Activated naive CD8-positive, alpha-beta T cell treated with anti-CD3 and anti-CD28 coated beads for 36 hours (primary cell): ENCODE measurements at regions not wholly inside any gene's neighbourhood (a gene's known extent, or its start where the extent isn't known, plus 50 kb on each side); places are given as distances from the start of the nearest gene placed in this dataset.

Experiments
- DNase-seq: peaks from one replicate; pipeline ENCODE4 v3.0.0; 2021
- H3K27ac Mint-ChIP-seq: one replicate; pipeline ENCODE4 v1.8.0; 2022; ENCODE audit warnings: mild to moderate bottlenecking, moderate library complexity, mixed read lengths
- H3K27me3 Mint-ChIP-seq: one replicate; pipeline ENCODE4 v1.8.0; 2022; ENCODE audit warnings: mild to moderate bottlenecking, mixed read lengths
- H3K36me3 Mint-ChIP-seq: one replicate; pipeline ENCODE4 v1.8.0; 2021; ENCODE audit warnings: mild to moderate bottlenecking, mixed read lengths
- H3K4me1 Mint-ChIP-seq: one replicate; pipeline ENCODE4 v1.8.0; 2021; ENCODE audit warnings: mixed read lengths
- H3K4me3 Mint-ChIP-seq: one replicate; pipeline ENCODE4 v1.8.0; 2022; ENCODE audit warnings: mild to moderate bottlenecking, moderate library complexity, mixed read lengths
- H3K9me3 Mint-ChIP-seq: one replicate; pipeline ENCODE4 v1.8.0; 2022; ENCODE audit warnings: mixed read lengths

DNA sequence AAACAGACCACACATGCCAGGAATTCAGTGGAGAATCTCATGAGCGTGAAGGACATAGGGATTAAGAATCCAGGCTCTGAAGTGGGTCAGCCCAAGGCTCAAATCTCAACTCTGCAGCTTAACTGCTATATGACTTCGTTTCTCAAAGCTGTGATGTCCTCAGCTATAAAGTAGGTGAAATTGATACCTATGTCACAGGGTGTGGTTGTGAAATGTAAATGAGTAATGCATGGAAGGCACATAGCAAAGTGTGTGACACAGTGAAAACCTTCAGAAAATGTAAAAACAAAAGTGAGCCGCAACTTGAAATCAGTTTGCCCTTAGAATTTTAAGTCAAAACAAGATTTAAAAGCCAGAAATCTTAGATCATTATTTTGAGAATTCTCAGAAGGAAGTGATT, 145.7 kb upstream of the PRMT6 start:
- Mint-ChIP-seq H3K4me1 (no peaks in the 10 kb centered on the region), H3K27ac (no peak overlapping the region), H3K27me3 (no peaks in the 10 kb centered on the region), H3K36me3 (no peaks in the 10 kb centered on the region), H3K4me3 (no peak overlapping the region), H3K9me3 (no peaks in the 10 kb centered on the region)
- DNase-seq: no peak

GRCh38 chr1:106912131-106912530, 144.3 kb upstream of the PRMT6 start:
- Mint-ChIP-seq H3K9me3 (no peaks in the 10 kb centered on the region), H3K4me3 (no peak overlapping the region), H3K36me3 (no peaks in the 10 kb centered on the region), H3K27ac (no peak overlapping the region), H3K27me3 (no peaks in the 10 kb centered on the region), H3K4me1 (no peaks in the 10 kb centered on the region)
- DNase-seq: no peak

GRCh38 chr1:106921186-106921585, 135.3 kb upstream of the PRMT6 start:
- Mint-ChIP-seq H3K4me1 (no peaks in the 10 kb centered on the region), H3K27ac (no peak overlapping the region), H3K9me3 (no peaks in the 10 kb centered on the region), H3K4me3 (no peak overlapping the region), H3K36me3 (no peaks in the 10 kb centered on the region), H3K27me3 (no peaks in the 10 kb centered on the region)
- no peak for DNase-seq

DNA sequence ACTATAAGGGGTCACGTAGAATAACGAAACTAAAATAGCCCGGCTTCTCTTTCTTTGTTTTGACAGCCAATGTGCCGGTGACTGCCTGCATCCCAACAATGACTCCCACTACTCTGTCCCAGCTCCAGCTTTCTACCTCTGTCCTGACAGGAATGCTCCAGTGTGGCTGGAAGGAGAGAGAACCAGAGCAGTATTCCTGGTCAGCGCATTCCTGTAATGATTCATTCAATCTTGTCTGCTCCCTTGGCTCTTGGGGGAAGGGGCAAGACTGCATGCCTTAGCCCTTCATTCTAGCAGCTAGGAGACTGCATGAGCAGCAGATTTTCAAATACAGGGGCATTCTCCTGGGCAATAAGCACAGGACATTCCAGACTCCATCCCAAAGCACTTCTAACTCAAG, 132.1 kb upstream of the PRMT6 start:
- no peak overlapping the region for H3K4me3 Mint-ChIP-seq
- no peak for DNase-seq
- H3K4me1 Mint-ChIP-seq: no peaks in the 10 kb centered on the region
- H3K9me3 Mint-ChIP-seq: no peaks in the 10 kb centered on the region
- no peaks in the 10 kb centered on the region for H3K36me3 Mint-ChIP-seq
- H3K27me3 Mint-ChIP-seq: no peaks in the 10 kb centered on the region
- H3K27ac Mint-ChIP-seq: no peak overlapping the region

DNA sequence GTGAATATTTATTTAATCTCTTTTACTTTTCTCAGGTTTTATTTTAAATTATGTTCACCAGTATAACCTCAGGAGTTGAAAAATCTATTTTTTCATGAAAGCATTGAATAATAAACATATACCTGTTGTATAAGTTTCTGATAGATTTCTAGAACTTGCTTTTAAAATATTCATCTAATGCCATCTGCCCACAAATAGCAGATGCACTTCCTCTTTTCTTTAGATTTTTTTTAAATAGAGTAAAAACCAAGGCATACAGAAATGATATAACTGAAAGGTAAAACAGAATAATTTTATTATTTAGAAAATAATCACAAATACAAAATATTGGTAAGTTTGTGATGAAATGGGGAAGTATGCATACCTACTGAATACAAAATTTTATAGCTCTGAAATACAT, 130.7 kb upstream of the PRMT6 start:
- no peak overlapping the region for H3K4me3 Mint-ChIP-seq
- no peaks in the 10 kb centered on the region for H3K4me1 Mint-ChIP-seq
- H3K36me3 Mint-ChIP-seq: no peaks in the 10 kb centered on the region
- DNase-seq: no peak
- H3K27ac Mint-ChIP-seq: no peak overlapping the region
- H3K27me3 Mint-ChIP-seq: no peaks in the 10 kb centered on the region
- H3K9me3 Mint-ChIP-seq: peaks cover 2% of the 10 kb centered on the region

GRCh38 chr1:106926803-106927582, 129.5 kb upstream of the PRMT6 start:
- DNase-seq: no peak
- Mint-ChIP-seq H3K9me3 (peaks cover 2% of the 10 kb centered on the region), H3K36me3 (no peaks in the 10 kb centered on the region), H3K4me1 (no peaks in the 10 kb centered on the region), H3K27ac (no peak overlapping the region), H3K27me3 (no peaks in the 10 kb centered on the region), H3K4me3 (no peak overlapping the region)

DNA sequence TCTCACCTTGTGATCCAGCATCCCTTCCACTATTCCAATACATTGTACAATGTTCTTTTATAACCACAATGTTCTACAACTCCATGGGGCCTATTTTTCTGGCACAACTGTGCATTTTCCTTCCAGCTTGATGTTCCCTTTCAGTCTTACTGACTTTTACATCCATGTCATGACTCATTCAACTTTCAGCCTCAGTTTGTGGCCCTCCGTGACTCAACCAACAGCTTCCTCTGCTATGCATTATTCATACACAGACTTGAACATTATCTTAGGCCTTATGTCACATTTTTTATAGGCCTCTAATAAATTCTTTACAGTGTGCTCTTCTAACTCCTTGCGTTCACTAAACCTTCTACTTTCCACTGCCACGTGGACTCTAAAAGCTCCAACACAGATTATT, 119.4 kb upstream of the PRMT6 start:
- peaks cover 6% of the 10 kb centered on the region for H3K9me3 Mint-ChIP-seq
- no peaks in the 10 kb centered on the region for H3K4me1 Mint-ChIP-seq
- no peak overlapping the region for H3K4me3 Mint-ChIP-seq
- peaks cover 8% of the 10 kb centered on the region for H3K27me3 Mint-ChIP-seq
- DNase-seq: no peak
- no peaks in the 10 kb centered on the region for H3K36me3 Mint-ChIP-seq
- H3K27ac Mint-ChIP-seq: no peak overlapping the region

- Mint-ChIP-seq H3K36me3 (no peaks in the 10 kb centered on the region), H3K4me1 (no peaks in the 10 kb centered on the region), H3K27ac (no peak overlapping the region), H3K4me3 (no peak overlapping the region), H3K9me3 (no peaks in the 10 kb centered on the region), H3K27me3 (peaks cover 5% of the 10 kb centered on the region)
- no peak for DNase-seq
Measured at GRCh38 chr1:106944721-106945120, 111.8 kb upstream of the PRMT6 start.

DNA sequence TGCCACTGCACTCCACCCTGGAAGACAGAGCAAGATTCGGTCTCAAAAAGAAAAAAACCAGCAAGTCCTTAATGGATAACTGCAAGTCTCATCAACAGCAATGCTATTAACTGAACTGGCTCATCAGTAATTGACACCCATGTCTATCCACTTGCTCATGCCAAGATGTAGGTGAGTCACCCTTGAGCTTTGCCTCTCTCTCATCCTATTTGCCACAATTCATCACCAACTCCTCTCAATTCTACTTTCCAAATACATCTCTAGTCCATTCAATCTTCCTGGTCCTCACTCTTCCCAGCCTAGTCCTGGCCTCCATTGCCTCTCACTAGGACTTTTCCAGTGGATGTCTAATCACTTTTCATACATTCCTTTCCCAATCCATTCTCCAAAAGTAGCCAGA, 103.7 kb upstream of the PRMT6 start:
- no peaks in the 10 kb centered on the region for H3K36me3 Mint-ChIP-seq
- H3K4me1 Mint-ChIP-seq: no peaks in the 10 kb centered on the region
- no peak for DNase-seq
- no peak overlapping the region for H3K4me3 Mint-ChIP-seq
- H3K27me3 Mint-ChIP-seq: peaks cover 12% of the 10 kb centered on the region
- H3K27ac Mint-ChIP-seq: no peak overlapping the region
- H3K9me3 Mint-ChIP-seq: no peaks in the 10 kb centered on the region

DNA sequence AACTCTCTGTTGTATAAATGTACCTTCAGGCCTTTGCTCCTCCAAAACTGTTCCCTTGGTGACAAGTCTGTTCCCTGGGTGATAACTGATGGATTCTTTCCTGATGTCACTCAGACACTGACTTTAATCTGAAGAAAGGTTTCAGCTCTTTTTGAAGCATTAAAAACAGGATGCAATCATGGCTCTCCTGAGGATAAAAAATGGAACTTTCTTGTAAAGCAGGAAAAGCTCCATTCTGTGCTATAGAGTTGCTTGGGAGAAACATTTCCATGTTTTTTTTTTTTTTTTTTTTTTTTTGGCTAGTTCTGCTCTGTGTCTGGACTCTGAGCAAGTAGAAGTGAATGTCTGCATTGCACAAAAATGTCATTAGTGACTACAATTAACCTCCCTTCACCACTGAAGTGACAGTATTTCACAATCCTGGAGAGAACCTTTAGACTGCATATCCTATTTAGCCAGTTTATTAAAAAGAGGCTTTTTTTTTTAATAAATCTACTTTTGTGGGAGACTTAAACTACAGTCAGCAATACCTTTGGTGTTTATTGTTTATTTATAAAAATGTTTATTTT, 101.7 kb upstream of the PRMT6 start:
- DNase-seq: no peak
- Mint-ChIP-seq H3K4me3 (no peak overlapping the region), H3K27ac (no peak overlapping the region), H3K9me3 (no peaks in the 10 kb centered on the region), H3K36me3 (no peaks in the 10 kb centered on the region), H3K27me3 (peaks cover 12% of the 10 kb centered on the region), H3K4me1 (no peaks in the 10 kb centered on the region)

DNA sequence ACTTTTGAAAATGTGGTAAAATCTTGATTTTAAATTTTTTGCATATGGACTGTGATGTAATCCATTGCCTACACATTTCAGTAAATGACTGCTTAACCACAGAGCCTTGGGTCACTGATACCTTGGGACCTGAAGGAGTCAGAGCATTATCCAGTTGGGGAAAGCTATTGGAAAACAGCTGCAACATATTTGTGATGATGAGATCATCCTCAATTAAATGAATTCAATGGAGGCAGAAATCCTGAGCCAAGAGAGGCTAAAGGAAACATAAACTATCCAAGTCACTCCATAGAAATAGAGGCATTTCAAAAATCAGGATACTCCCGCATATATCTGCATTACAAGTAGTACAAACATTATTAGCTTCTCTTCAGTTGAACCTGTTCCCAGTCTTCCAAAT, 99.8 kb upstream of the PRMT6 start:
- no peak for DNase-seq
- Mint-ChIP-seq H3K27ac (no peak overlapping the region), H3K27me3 (peaks cover 12% of the 10 kb centered on the region), H3K36me3 (no peaks in the 10 kb centered on the region), H3K4me1 (no peaks in the 10 kb centered on the region), H3K4me3 (no peak overlapping the region), H3K9me3 (no peaks in the 10 kb centered on the region)

DNA sequence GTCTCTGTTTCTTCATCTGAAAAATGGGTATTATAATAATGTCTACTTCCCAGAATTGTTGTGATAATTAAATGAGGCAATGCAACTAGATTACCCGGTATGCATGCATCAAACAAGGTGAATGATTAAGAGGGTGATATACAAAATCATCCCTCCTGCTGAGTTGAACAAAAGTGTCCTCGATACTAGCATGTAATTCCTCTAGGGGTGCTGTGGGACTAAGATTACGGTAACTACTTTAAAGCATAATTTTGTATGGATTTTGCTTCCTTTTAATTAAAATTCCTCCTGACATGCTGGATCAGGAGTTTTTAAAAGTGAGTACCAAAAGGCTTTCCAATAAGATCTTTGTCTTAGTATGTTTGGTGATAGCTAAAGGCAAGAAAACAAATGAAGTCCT, 98.7 kb upstream of the PRMT6 start:
- Mint-ChIP-seq H3K27me3 (peaks cover 11% of the 10 kb centered on the region), H3K36me3 (no peaks in the 10 kb centered on the region), H3K4me1 (no peaks in the 10 kb centered on the region)

DNA sequence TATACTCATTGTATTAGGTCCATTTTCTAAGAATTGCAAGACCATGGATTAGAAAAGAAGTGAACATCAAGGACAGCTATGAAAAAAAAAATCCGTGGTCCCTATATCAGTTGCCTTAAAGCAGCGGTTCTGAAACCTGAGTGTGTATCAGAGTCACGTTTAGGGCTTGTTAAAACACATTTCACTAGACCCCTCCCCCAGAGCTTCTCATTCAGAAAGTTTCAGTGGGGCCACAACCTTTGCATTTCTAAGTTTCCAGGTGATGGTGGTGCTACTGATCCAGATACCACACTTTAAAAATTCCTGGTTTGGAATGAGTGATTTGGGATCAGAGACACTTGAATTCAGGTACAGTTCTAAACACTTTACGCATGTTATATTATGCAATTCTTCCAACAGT, 96.1 kb upstream of the PRMT6 start:
- Mint-ChIP-seq H3K27me3 (peaks cover 9% of the 10 kb centered on the region), H3K27ac (no peak overlapping the region), H3K4me1 (no peaks in the 10 kb centered on the region), H3K9me3 (no peaks in the 10 kb centered on the region), H3K4me3 (no peak overlapping the region), H3K36me3 (no peaks in the 10 kb centered on the region)
- DNase-seq: no peak

More for the DNA sequence above, 98.7 kb upstream of the PRMT6 start:
- no peak for DNase-seq
- H3K4me3 Mint-ChIP-seq: no peak overlapping the region
- H3K27ac Mint-ChIP-seq: no peak overlapping the region
- H3K9me3 Mint-ChIP-seq: no peaks in the 10 kb centered on the region

DNA sequence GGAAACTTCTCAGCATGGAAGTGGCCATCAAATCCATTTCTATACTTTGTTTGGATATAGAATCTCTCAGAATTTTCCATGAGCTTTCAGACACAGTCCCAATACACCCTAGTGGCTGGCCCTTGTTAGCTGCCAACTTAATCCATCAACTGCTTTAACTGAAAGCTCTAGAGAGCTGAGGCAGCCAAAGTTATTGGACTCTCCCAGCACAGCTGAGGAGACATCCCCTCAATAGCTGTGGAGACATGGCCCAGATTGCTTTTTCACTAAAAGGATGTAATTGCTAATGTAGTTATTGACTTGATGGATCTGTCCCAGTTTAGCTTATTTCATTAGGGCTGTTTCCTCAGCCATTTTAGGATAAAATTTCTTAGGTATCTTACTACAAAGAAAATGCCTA, 94.8 kb upstream of the PRMT6 start:
- DNase-seq: no peak
- no peaks in the 10 kb centered on the region for H3K36me3 Mint-ChIP-seq
- H3K4me3 Mint-ChIP-seq: no peak overlapping the region
- H3K9me3 Mint-ChIP-seq: no peaks in the 10 kb centered on the region
- no peaks in the 10 kb centered on the region for H3K4me1 Mint-ChIP-seq
- H3K27ac Mint-ChIP-seq: no peak overlapping the region
- H3K27me3 Mint-ChIP-seq: peaks cover 2% of the 10 kb centered on the region

- H3K36me3 Mint-ChIP-seq: no peaks in the 10 kb centered on the region
- no peak overlapping the region for H3K27ac Mint-ChIP-seq
- H3K27me3 Mint-ChIP-seq: no peaks in the 10 kb centered on the region
- no peak overlapping the region for H3K4me3 Mint-ChIP-seq
- no peaks in the 10 kb centered on the region for H3K9me3 Mint-ChIP-seq
- H3K4me1 Mint-ChIP-seq: no peaks in the 10 kb centered on the region
- no peak for DNase-seq
Measured at GRCh38 chr1:106962591-106962990, 93.9 kb upstream of the PRMT6 start.

- Mint-ChIP-seq H3K4me3 (no peak overlapping the region), H3K4me1 (no peaks in the 10 kb centered on the region), H3K36me3 (no peaks in the 10 kb centered on the region), H3K27me3 (no peaks in the 10 kb centered on the region), H3K9me3 (no peaks in the 10 kb centered on the region), H3K27ac (no peak overlapping the region)
- no peak for DNase-seq
Measured at GRCh38 chr1:106964495-106964894, 92.0 kb upstream of the PRMT6 start.
